ENCODE measurements at regions not wholly inside any gene's neighbourhood (a gene's known extent, or its start where the extent isn't known, plus 50 kb on each side); places are given as distances from the start of the nearest gene placed in this dataset.

- H2AFZ ChIP-seq (ENCODE audit: low read depth, low read length) = no peak overlapping the region
- H3K4me3 Mint-ChIP-seq (ENCODE audit: unreplicated experiment) = no peak overlapping the region
- no peak overlapping the region for H3K4me2 ChIP-seq (ENCODE audit: low read length)
- no peaks in the 10 kb centered on the region for H3K27me3 Mint-ChIP-seq (ENCODE audit: low read depth, unreplicated experiment)
- H3K27me3 ChIP-seq (ENCODE audit: insufficient read depth, low read length) = no peaks in the 10 kb centered on the region
- no peaks in the 10 kb centered on the region for H3K79me2 ChIP-seq (ENCODE audit: insufficient read depth, low read length)
- H3K9me3 ChIP-seq (ENCODE audit: insufficient read depth, low read depth, low read length) = no peaks in the 10 kb centered on the region
- no peak overlapping the region for H3K9ac ChIP-seq (ENCODE audit: low read length)
- no peak overlapping the region for H3K27ac ChIP-seq (ENCODE audit: low read depth, low read length)
- H3K4me3 ChIP-seq (ENCODE audit: insufficient read depth, low read depth, low read length) = no peak overlapping the region
- H3K9me3 Mint-ChIP-seq (ENCODE audit: unreplicated experiment) = peaks cover 8% of the 10 kb centered on the region
- H3K4me1 ChIP-seq (ENCODE audit: insufficient read depth, low read length) = no peaks in the 10 kb centered on the region
- TF ChIP-seq CTCF (IDR thresholded peaks at IDR 0.05; ENCODE audit: insufficient read depth, low read depth, low read length) = no peak
- no peak for TF ChIP-seq EZH2 (IDR thresholded peaks at IDR 0.05; ENCODE audit: insufficient read depth, low read length)
- H3K4me1 Mint-ChIP-seq (ENCODE audit: low read depth, unreplicated experiment) = no peaks in the 10 kb centered on the region
- no peaks in the 10 kb centered on the region for H3K36me3 Mint-ChIP-seq (ENCODE audit: low read depth, unreplicated experiment)
- H3K27ac Mint-ChIP-seq (ENCODE audit: unreplicated experiment) = no peak overlapping the region
- no peaks in the 10 kb centered on the region for H3K36me3 ChIP-seq (ENCODE audit: insufficient read depth, low read length)
- H4K20me1 ChIP-seq (ENCODE audit: insufficient read depth, low read length) = no peaks in the 10 kb centered on the region
- DNase-seq (ENCODE audit: low read depth) (no peak), FAIRE-seq (no peak)
These were observed 72.7 kb upstream of the AADAT start for GRCh38 chr4:170162416-170162815.

GRCh38 chr4:170157670-170158069, 67.9 kb upstream of the AADAT start:
- H3K27me3 ChIP-seq (ENCODE audit: insufficient read depth, low read length) = no peaks in the 10 kb centered on the region
- DNase-seq (ENCODE audit: low read depth) (no peak), FAIRE-seq (no peak)
- no peak for TF ChIP-seq EZH2 (IDR thresholded peaks at IDR 0.05; ENCODE audit: insufficient read depth, low read length)
- TF ChIP-seq CTCF (IDR thresholded peaks at IDR 0.05; ENCODE audit: insufficient read depth, low read depth, low read length) = no peak
- no peak overlapping the region for H3K9ac ChIP-seq (ENCODE audit: low read length)
- no peak overlapping the region for H2AFZ ChIP-seq (ENCODE audit: low read depth, low read length)
- no peak overlapping the region for H3K27ac ChIP-seq (ENCODE audit: low read depth, low read length)
- H3K4me3 Mint-ChIP-seq (ENCODE audit: unreplicated experiment) = no peak overlapping the region
- H3K36me3 ChIP-seq (ENCODE audit: insufficient read depth, low read length) = no peaks in the 10 kb centered on the region
- no peaks in the 10 kb centered on the region for H3K9me3 ChIP-seq (ENCODE audit: insufficient read depth, low read depth, low read length)
- H3K4me1 Mint-ChIP-seq (ENCODE audit: low read depth, unreplicated experiment) = no peaks in the 10 kb centered on the region
- H3K4me2 ChIP-seq (ENCODE audit: low read length) = no peak overlapping the region
- no peaks in the 10 kb centered on the region for H3K27me3 Mint-ChIP-seq (ENCODE audit: low read depth, unreplicated experiment)
- H3K9me3 Mint-ChIP-seq (ENCODE audit: unreplicated experiment) = peaks cover 7% of the 10 kb centered on the region
- no peak overlapping the region for H3K27ac Mint-ChIP-seq (ENCODE audit: unreplicated experiment)
- H3K36me3 Mint-ChIP-seq (ENCODE audit: low read depth, unreplicated experiment) = no peaks in the 10 kb centered on the region
- no peaks in the 10 kb centered on the region for H4K20me1 ChIP-seq (ENCODE audit: insufficient read depth, low read length)
- H3K4me1 ChIP-seq (ENCODE audit: insufficient read depth, low read length) = no peaks in the 10 kb centered on the region
- no peaks in the 10 kb centered on the region for H3K79me2 ChIP-seq (ENCODE audit: insufficient read depth, low read length)
- H3K4me3 ChIP-seq (ENCODE audit: insufficient read depth, low read depth, low read length) = no peak overlapping the region

- H3K4me3 Mint-ChIP-seq (ENCODE audit: unreplicated experiment) = no peak overlapping the region
- no peaks in the 10 kb centered on the region for H3K27me3 ChIP-seq (ENCODE audit: insufficient read depth, low read length)
- no peaks in the 10 kb centered on the region for H3K36me3 Mint-ChIP-seq (ENCODE audit: low read depth, unreplicated experiment)
- H3K27ac ChIP-seq (ENCODE audit: low read depth, low read length) = no peak overlapping the region
- H3K4me2 ChIP-seq (ENCODE audit: low read length) = no peak overlapping the region
- H3K9ac ChIP-seq (ENCODE audit: low read length) = no peak overlapping the region
- no peaks in the 10 kb centered on the region for H3K9me3 ChIP-seq (ENCODE audit: insufficient read depth, low read depth, low read length)
- H3K4me1 ChIP-seq (ENCODE audit: insufficient read depth, low read length) = no peaks in the 10 kb centered on the region
- no peak for TF ChIP-seq CTCF (IDR thresholded peaks at IDR 0.05; ENCODE audit: insufficient read depth, low read depth, low read length)
- TF ChIP-seq EZH2 (IDR thresholded peaks at IDR 0.05; ENCODE audit: insufficient read depth, low read length) = no peak
- H3K4me3 ChIP-seq (ENCODE audit: insufficient read depth, low read depth, low read length) = no peak overlapping the region
- H3K79me2 ChIP-seq (ENCODE audit: insufficient read depth, low read length) = no peaks in the 10 kb centered on the region
- no peaks in the 10 kb centered on the region for H3K4me1 Mint-ChIP-seq (ENCODE audit: low read depth, unreplicated experiment)
- H3K9me3 Mint-ChIP-seq (ENCODE audit: unreplicated experiment) = no peaks in the 10 kb centered on the region
- no peaks in the 10 kb centered on the region for H4K20me1 ChIP-seq (ENCODE audit: insufficient read depth, low read length)
- DNase-seq (ENCODE audit: low read depth) (no peak), FAIRE-seq (no peak)
- no peak overlapping the region for H2AFZ ChIP-seq (ENCODE audit: low read depth, low read length)
- no peaks in the 10 kb centered on the region for H3K27me3 Mint-ChIP-seq (ENCODE audit: low read depth, unreplicated experiment)
- H3K27ac Mint-ChIP-seq (ENCODE audit: unreplicated experiment) = no peak overlapping the region
- no peaks in the 10 kb centered on the region for H3K36me3 ChIP-seq (ENCODE audit: insufficient read depth, low read length)
These were observed 55.4 kb upstream of the AADAT start for GRCh38 chr4:170145120-170145519.

Data from astrocyte (in vitro differentiated cells and primary cell).